Uterus (tissue), 2 donors: ENCODE measurements at regions not wholly inside any gene's neighbourhood (a gene's known extent, or its start where the extent isn't known, plus 50 kb on each side); places are given as distances from the start of the nearest gene placed in this dataset.

ENCODE experiments used
- CTCF ChIP-seq, 4 experiments: fragments of 200-600 bp in 2 of 4; fragments of 450-650 bp in 2 of 4; sonication (generic) in 2 of 4; IDR thresholded peaks; one replicate each; pipeline ENCODE4 v1.5.1; 2016 to 2019; ENCODE audit warnings: antibody characterized with exemption in 4 of 4, mild to moderate bottlenecking in 2 of 4, moderate library complexity in 1 of 4
- POLR2A ChIP-seq, 2 donors: fragments of 450-650 bp; IDR thresholded peaks; one replicate each; pipeline ENCODE4 v1.6.1; 2016; ENCODE audit warnings: antibody characterized with exemption in 2 of 2, mild to moderate bottlenecking in 1 of 2, moderate library complexity in 1 of 2

GRCh38 chr14:101465795-101466448 lies 95.4 kb upstream of the DIO3 start:
- TF ChIP-seq CTCF (IDR thresholded peaks at IDR 0.05): no peak
- no peak for TF ChIP-seq POLR2A (IDR thresholded peaks at IDR 0.05)
